SW 1271 (cell line): ENCODE measurements at regions not wholly inside any gene's neighbourhood (a gene's known extent, or its start where the extent isn't known, plus 50 kb on each side); places are given as distances from the start of the nearest gene placed in this dataset.
"Not testable (repeated sequence)": the region's sequence is repeated elsewhere in the genome, so short reads cannot be mapped to it uniquely, and the experiment has no call there.

Experiments
- DNase-seq, 2 experiments: peaks; one replicate each; lab custom pipeline; 2025; lab: John Stamatoyannopoulos, UW

DNA sequence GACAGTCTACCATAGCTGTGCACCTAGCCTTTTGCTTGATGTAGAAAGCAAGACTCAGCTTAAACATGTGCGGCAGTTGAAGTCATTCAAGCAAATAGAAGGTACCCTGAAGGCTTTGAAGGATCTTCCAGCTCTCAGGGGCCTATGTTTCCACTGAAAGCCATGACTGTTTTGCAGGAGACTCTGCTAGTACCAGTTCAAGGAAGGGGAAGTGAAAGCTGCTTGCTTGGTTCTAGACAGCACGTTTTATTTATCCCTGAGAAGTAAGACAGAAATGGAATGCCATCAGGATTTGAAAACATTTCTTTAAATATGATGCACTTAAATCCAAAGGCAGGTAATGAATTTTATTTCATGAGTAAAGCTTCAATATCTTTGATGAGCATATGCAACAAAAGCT lies 311.4 kb downstream of the PDCD6IP start:
- DNase-seq = no peak

DNA sequence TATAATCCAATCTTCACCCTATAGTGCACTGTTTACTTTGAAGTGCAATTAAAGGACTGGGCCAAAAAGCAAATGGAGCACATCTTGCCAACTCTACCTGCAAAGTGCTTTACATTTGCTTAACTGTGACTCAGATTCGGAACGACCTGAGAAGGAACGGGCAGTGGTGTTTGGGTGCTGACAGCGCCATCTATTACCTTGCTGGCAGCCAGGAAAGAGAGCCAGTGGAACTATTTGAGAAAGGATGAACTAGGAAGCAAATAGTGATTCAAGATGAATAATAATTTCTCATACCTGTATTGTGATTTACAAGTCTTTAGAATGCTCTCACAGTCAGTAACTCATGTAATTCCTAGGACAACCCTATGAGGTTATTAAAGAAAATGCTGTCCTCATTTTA lies 312.9 kb downstream of the PDCD6IP start:
- DNase-seq = no peak

DNA sequence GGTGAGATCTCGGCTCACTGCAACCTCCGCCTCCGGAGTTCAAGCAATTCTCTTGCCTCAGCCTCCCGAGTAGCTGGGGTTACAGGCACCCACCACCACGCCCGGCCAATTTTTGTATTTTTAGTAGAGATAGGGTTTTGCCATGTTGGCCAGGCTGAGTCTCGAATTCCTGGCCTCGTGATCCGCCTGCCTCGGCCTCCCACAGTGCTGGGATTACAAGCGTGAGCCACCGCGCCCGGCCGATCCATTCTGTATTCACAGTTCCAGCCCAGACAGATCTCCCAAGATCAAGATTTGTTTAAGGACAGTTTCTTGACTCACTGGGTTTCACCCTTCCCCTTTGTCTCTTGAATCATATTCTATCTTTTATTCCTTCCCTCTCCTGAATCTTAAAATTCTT lies 313.8 kb downstream of the PDCD6IP start:
- not testable (repeated sequence) for DNase-seq

DNA sequence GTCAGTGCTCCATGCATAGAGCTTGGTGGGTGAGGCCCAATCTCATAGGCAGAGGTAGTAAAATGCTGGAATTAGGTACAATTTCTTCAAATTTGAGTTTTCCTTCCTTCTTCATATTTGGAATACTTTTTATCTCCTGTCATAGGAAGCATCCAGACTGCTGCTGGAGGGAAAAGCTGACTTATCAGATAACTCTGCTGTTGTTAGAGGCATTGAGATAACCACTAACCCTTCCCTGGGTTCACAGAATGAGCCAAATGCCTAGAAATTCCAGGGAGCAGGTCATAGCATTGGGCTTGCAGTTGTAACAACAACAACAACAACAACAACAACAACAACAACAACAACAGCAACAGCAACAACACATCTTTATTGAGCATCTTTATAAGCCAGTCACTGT lies 332.7 kb downstream of the PDCD6IP start:
- no peak for DNase-seq

DNA sequence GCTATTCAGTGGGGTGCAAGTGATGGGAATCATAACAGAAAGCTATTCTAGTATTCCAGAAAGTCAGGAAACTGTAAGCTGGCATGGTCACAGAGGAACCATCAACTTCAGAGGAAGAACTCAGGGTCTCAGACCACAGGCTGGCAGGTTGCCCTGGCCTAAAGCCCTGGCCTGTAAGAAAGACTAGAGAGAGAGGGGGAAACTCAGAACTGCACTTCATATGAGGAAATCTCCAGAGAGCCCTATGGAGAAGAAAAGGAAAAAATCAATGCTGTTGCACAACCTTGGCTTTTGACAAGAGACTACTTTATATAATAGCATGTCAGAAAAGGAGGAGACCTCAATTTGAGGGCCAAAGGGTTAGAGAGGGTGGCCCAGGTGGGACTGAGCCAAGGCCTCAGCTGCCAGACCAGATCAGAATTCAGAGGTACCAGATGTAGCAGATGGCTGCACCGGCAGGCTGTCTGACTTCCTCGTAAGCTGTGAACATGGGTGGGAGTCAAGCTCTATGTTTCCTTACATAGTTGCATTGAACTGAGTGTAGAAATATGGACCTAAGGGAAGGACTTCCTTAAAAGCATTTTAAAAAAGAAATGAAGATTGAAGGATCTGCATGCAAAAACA lies 333.8 kb downstream of the PDCD6IP start:
- DNase-seq = no peak

DNA sequence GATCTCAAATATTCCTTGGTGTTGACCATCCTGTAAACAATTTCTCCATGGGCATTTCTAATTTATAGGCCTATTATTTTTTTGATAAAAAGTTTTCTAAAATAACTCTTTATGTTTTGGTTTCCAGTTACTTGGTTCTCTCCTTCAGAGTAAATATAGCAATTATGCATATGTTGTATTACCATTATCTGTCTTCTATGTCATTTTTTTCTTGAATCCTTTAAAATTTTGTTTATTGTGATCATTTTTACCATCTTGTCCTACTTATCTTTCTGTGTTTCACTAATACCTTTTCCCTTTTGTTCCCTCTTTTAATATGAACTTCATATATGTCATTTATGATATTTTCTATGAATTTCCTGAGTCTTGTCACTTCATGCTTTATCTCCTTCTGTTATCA lies 341.1 kb downstream of the PDCD6IP start:
- no peak for DNase-seq

DNA sequence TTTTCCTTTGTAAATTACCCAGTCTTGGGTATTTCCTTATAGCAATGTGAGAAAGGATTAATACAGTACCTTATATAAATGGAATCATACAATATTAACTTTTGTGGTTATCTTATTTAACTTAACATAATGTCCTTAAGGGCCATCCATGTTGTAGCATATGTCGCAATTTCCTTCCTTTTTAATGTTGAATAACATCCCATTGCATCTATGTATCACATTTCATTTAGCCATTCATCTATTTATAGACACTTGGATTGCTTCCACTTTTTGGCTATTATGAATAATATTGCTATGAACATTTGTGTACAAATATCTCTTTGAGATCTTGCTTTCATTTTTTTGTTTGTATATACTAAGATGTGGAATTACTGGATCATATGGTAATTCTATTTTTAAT lies 342.2 kb downstream of the PDCD6IP start:
- DNase-seq = no peak

DNA sequence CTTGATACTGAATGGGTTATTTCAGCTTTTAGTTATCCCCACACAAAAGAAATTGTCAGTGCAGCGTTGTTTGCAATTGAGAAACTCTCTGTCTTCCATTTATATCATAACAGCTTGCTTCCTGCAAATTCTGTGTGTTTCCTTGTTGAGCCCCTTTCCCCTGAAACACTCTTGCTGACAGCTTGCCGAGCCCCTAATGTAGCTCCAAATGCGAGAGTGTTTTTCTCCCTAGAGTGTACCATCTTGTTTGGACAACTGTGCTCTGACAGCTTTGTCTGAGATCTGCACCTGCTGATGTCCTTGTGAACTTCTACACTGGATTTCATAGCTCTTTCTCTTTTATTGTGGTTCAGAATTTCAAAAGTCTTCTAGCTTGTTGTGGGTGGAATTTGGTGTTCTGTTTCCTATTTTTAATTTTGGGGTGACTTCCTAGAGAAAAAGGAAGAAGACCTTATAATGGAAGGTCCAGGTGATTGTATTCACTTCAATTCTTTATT lies 343.5 kb downstream of the PDCD6IP start:
- DNase-seq = no peak

DNA sequence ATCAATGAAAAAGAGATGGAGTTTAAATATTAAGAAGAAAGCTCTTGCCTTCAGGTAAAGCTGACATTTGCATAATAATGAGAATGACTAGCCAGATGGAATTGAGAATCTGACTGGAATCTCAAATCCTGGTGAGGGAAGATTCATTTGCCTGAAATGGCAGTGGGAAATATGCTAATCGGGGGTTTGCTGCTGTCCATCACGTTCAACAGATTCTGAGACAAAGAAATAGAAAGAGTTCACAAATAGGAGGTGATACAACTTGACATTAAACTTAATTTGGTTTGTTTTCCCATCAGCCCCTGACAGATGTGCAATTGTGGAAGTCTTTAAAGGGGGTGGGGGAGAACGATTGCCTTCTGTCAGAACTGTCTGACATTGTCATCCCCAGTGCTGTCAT lies 347.4 kb downstream of the PDCD6IP start:
- no peak for DNase-seq

DNA sequence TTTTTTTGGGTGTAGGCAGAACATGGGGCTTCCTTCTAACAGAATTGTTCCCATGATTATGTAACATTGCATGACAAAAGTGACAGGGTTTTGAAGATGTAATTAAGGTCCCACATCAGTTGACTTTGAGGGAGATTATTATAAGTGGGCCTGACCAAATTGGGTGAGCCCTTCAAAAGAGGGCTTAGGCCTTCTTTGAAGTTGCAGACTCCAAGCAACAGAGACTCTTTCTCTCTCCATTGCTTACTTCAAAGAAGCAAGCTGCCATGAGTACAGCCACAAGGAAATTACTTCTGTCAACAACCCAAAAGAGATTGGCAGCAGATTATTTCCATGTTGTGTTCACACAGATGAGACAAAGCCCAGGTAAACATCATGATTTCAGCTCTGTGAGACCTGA lies 348.2 kb downstream of the PDCD6IP start:
- DNase-seq = no peak

DNA sequence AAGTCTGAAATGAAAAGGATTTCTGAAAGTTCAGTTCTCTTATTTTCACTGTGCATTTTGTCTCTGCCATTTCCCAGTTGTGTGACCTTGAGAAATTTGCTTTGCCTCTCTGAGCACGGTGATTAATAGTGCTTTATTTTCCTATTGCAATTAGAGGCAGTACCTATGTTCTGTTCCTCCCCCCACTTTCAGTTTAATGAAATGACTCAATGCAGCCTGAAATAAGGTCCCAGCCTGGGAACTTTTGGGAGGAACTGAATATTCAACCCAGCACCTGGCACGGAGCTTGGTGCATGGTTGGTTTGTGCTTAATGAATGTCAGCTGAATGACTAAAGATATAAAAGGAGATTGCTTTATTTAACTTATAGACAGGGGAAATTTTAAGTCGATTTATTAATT lies 352.6 kb downstream of the PDCD6IP start:
- DNase-seq = no peak

DNA sequence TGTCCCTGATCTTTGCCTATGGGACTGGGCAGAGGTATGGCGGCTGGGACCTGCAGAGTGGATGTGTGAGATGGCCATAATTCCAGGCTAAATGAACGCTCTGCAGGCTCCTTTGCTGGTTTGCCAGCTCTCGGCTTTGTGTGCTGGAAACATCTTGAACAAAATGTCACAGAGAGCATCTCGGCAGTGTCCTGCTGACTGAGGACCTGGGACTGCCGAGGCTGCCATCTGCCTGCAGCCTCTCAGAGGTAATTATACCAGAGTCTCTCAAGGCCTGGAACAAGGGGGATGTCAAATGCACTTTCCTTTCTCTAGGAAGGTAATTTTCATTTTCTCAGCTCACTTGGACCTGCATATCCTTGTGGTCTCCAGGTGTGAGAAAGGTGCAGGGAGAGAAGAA lies 354.2 kb downstream of the PDCD6IP start:
- DNase-seq = no peak

DNA sequence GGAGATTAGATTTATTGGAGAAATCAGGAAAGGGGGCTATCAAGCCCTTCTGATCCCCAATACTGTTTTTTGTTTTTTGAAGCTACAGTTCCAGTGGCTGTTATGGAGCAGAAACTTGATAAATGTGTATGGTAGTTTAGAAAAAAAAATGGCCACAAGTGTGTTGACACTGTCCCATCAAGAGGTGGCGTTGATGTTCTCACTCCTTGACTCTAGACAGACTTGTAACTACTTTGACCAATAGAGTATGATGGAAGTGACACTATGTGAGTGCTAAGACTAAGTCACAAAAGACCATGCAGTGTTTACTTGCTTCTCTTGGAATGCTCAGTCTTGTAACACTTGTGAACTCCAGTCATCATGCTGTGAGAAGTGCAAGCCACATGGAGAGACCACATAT lies 356.7 kb downstream of the PDCD6IP start:
- DNase-seq = no peak

DNA sequence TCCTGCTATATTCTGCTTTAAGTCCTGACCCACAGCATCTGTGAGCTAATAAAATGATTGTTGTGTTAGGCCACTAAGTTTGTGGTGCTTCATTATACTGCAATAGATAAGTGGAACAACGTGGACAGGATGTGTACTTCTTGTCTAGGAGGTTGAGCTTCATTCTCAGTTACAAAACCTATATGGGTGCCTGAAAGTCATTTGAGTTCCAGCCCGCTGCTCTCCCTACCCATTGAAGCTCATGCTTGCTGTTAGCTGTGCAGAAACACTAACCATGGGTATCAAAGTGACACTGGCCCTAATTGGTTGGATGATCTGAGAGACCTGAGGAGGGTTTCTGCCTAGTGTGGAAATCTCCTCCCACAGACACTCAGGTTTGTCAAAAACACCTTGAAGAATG lies 357.2 kb downstream of the PDCD6IP start:
- no peak for DNase-seq

DNA sequence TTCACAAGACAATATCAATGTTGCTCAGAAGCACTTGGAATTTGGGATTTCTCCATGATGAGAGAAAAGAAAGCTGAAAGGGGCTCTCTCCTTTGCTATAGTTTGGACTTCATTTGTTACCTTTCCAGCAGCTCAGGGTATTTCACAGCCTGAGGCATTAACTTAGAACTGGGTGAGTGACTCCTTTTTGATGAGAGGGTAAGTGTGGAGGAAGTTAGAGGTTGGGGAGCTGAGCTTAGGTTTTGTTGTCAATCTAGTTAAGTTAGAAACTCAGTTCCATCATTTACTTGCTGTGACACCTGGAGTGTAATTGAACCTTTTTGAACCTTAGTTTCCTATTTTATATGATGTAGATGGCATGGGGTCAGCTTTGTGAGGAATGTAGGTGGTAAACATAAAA lies 359.1 kb downstream of the PDCD6IP start:
- no peak for DNase-seq

DNA sequence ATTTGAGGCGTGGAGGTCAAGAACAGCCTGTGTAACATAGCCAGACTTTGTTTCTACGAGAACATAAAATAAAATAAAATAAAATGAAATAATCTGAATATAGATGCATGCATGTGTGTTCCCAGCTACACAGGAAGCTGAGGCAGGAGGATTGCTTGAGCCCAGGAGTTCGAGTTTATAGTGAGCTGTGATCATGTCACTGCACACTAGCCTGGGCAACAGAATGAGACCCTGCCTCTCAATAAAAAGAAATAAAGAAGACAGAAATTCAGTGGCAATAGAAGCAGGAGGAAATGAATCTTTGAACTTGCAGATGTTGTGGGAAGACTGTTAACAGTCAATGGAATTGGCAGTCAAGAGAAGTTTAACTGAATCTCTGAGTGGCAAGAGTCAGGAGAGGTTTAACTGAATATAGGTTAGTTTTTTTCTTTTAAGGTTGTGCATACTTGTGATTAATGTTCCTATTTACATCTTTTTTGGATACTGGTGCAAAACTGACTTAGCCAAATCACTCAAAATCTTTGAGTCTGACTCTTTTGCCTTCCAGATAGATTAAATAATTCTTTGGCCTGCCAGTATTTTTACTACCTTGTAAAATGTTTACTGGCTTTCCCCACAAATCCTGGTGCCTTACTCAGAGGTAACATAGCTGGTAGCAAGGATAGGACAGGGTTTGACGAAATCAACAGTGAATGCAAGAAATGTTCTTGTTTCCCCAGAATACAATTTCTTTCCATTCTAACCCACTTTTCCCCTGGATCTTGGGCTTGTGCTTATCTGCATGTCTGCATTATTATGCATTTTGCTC lies 361.4 kb downstream of the PDCD6IP start:
- DNase-seq = no peak

DNA sequence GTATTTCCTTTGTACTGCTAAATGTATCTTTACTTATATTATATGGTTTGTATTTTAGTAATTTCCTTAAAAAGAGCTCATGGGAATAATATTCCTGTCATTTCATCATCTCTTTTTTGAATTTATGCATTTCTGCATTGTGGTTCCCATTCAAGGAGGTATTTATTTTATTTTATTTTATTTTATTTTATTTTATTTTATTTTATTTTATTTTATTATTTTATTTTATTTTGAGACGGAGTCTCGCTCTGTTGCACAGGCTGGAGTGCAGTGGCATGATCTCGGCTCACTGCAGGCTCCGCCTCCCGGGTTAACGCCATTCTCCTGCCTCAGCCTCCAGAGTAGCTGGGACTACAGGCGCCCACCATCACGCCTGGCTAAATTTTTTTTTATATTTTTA lies 371.2 kb downstream of the PDCD6IP start:
- not testable (repeated sequence) for DNase-seq

DNA sequence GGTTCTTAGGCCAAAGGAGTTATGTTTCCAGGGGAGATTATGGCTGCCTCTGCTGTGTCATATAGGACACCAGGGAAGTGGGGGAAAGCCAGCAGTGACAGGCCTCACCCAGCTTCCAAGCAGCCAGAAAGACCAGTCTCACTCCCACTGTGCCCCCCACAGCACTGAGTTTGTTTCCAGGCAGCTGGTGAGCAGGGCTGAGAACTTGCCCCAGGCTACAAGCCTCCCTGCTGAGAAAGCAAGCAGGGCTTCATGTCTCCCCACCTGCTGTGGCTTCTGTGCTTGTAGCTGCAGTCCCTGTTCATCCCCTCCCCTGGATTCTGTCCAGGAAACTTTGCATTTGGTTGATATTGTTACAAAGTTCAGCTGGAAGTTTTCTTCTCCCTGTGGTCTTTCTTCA lies 376.3 kb downstream of the PDCD6IP start:
- no peak for DNase-seq

DNA sequence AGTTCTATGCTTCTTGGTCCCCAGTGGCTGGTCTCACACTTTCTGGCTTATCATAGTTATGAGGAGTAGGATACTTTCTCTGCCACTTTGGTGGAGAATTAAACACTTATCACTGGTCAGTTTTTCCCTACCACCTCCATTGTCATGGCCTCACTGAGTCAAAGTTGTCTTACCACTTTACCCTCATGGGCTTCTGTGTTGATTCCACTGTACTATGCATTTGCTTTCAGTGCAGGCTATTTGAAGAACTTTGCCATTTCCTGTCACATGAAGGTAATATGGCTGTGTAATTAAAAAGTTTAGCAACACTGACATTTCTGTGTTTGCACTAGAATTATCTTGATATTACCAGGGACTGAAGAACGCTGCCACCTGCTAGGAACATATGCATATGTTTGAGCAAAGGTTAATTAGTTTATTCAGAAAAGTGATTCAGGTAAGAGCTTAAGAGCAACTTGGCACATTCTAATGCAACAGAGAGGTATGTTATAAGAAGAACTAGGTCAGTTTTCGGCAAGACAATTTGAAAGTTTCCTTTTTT lies 377.3 kb downstream of the PDCD6IP start:
- no peak for DNase-seq

DNA sequence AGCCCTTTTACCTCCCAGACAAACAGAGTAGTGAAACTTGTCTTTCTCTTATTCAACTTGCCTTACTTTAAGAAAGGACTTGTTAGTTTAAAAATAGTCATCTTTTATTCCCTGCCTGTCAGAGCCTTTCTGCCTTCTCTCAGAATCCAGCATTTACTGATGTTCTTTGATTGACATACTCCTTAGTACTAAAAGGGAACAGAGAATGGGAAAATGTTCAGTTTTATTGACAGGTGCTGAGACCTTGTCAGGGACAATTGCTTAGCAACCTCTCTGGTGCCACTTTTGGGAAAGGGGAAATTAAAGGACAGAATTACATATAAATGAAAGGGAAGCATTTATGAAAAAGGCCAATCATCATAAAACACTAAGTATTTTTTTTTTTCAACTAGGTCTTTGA lies 378.3 kb downstream of the PDCD6IP start:
- DNase-seq = no peak

DNA sequence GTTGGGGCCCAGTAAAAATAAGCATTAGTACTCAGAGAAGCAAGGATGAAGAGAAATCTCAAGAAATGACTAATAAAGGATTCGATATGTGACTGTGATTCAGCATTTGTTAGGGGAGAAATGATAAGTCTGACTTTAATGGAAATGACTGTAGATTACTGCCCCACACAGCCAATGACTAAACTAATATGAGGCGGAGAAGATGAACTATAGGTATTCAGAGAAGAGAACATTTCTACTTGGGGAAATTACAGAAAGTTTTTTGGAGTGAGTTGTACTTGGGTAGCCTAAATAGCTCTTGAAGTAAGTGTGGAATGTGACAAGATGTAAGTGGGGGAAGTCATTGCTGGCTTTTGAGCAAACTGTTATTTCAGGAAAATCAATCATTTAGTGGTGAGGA lies 380.0 kb downstream of the PDCD6IP start:
- DNase-seq = no peak

DNA sequence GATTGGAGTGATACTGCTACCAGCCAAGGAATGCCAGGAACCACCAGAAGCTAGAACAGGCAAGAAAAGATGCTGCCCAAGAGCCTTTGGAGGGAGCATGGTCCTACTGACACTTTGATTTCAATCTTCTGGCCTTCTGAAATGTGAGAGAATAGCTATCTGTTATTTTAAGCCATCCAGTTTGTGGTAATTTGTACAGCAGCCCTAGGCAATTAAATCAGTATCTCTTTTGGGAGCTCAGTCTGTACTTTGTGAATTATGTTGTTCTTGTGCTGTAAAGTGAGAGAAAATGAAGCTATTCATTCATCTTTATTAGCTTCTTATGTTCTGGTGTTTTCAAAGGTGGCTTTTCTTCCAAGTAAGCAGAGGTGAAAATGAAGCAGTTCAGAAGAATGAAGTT lies 381.3 kb downstream of the PDCD6IP start:
- no peak for DNase-seq

DNA sequence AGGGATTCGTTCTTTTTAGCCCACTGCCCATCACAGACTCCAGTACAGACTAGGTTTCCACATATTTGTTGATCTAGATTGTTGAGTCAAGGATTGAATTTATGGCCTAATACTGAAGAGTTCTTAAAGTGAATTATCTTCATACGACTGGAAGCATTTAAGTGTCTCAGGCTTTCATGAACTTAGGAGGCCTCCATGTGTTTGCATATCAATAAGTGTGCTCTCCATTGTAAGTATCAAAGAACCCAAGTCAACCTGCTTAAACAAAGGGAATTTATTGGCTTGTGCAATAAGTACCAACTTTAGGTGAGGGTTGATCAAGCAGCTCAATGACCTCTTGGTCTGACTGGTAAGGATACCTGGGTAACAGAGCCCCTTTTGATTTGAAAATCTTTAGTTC lies 382.1 kb downstream of the PDCD6IP start:
- DNase-seq = no peak

DNA sequence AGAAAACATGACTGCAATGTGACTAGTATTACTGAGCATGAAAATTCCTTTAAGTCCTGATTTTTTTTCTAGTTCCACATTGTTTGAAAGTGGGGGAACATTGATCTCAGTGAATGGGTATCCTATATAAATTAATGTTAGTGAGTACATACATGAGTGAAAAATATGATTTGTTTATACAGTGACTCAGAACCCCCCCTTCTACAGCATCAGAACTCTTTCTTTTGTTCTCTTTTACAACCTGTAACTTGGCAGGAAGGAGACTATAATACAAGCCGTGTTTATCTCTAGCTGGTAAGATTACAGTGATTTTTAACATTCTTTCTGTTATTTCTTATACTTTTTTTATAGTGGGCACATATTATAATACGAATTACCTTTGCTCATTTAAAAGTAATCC lies 384.7 kb downstream of the PDCD6IP start:
- no peak for DNase-seq
